GM23338 (cell line): ENCODE measurements at regions not wholly inside any gene's neighbourhood (a gene's known extent, or its start where the extent isn't known, plus 50 kb on each side); places are given as distances from the start of the nearest gene placed in this dataset.
A peak's percentile ranks its signal among the peaks of the same experiment; 100 is the strongest.

Source experiments
- ATAC-seq: fragments of 200-7000 bp; cut with Tn5 transposase; 3 replicates; pipeline ENCODE4 v1.9.1; 2020
- DNase-seq: peaks from one replicate; pipeline ENCODE4 v3.0.0-alpha.2; 2015; ENCODE audit warnings: low spot score
- H2AFZ ChIP-seq: fragments of 200-600 bp; sonication (generic); 2 replicates; pipeline ENCODE4 v1.8.0; 2016; ENCODE audit warnings: antibody characterized with exemption, mild to moderate bottlenecking, moderate library complexity
- H3F3A ChIP-seq: fragments of 200-600 bp; sonication (generic); replicated peaks from 2 replicates; pipeline ENCODE4 v1.8.0; 2017; ENCODE audit warnings: antibody characterized with exemption, mixed run types, low read depth
- H3K27ac ChIP-seq: fragments of 200-600 bp; sonication (generic); 2 replicates; pipeline ENCODE4 v1.6.1; 2016; ENCODE audit warnings: low read depth
- H3K27me3 ChIP-seq: fragments of 200-600 bp; sonication (generic); 2 replicates; pipeline ENCODE4 v1.8.0; 2016; ENCODE audit warnings: mild to moderate bottlenecking, mixed run types, moderate library complexity; ENCODE audit not compliant: insufficient read depth
- H3K36me3 ChIP-seq: fragments of 200-600 bp; sonication (generic); 2 replicates; pipeline ENCODE4 v1.8.0; 2016; ENCODE audit warnings: mild to moderate bottlenecking; ENCODE audit not compliant: insufficient read depth
- H3K4me1 ChIP-seq: fragments of 200-600 bp; sonication (generic); 2 replicates; pipeline ENCODE4 v1.8.0; 2016; ENCODE audit warnings: mild to moderate bottlenecking, moderate library complexity; ENCODE audit not compliant: insufficient read depth
- H3K4me2 ChIP-seq: fragments of 200-600 bp; sonication (generic); 2 replicates; pipeline ENCODE4 v1.7.1; 2017; ENCODE audit warnings: mixed run types
- H3K4me3 ChIP-seq: fragments of 200-600 bp; sonication (generic); 2 replicates; pipeline ENCODE4 v1.6.1; 2016; ENCODE audit warnings: mixed run types
- H3K79me2 ChIP-seq: fragments of 200-600 bp; sonication (generic); replicated peaks from 2 replicates; pipeline ENCODE4 v1.8.0; 2017; ENCODE audit warnings: mild to moderate bottlenecking; ENCODE audit not compliant: insufficient read depth
- H3K9me2 ChIP-seq: fragments of 200-600 bp; sonication (generic); 2 replicates; pipeline ENCODE4 v1.8.0; 2017; ENCODE audit not compliant: insufficient read depth
- H4K20me1 ChIP-seq: fragments of 200-600 bp; sonication (generic); replicated peaks from 2 replicates; pipeline ENCODE4 v1.8.0; 2017; ENCODE audit warnings: mild to moderate bottlenecking; ENCODE audit not compliant: insufficient read depth
- H3K27ac Mint-ChIP-seq: 2 replicates; pipeline ENCODE4 v1.8.0; 2020; ENCODE audit warnings: inconsistent platforms, mild to moderate bottlenecking, moderate library complexity, mixed read lengths
- H3K27me3 Mint-ChIP-seq: 3 replicates; pipeline ENCODE4 v1.8.0; 2022; ENCODE audit warnings: low read depth, mild to moderate bottlenecking, moderate library complexity, mixed read lengths, inconsistent platforms; ENCODE audit not compliant: insufficient read depth, poor library complexity
- H3K36me3 Mint-ChIP-seq: 3 replicates; pipeline ENCODE4 v1.8.0; 2021; ENCODE audit warnings: low read depth, mild to moderate bottlenecking, inconsistent platforms, moderate library complexity, mixed read lengths
- H3K4me1 Mint-ChIP-seq: 3 replicates; pipeline ENCODE4 v1.8.0; 2020; ENCODE audit warnings: mild to moderate bottlenecking, inconsistent platforms, mixed read lengths
- H3K4me3 Mint-ChIP-seq: 3 replicates; pipeline ENCODE4 v1.8.0; 2021; ENCODE audit warnings: moderate library complexity, mild to moderate bottlenecking, inconsistent platforms, mixed read lengths
- H3K9me3 Mint-ChIP-seq: 3 replicates; pipeline ENCODE4 v1.8.0; 2020; ENCODE audit warnings: moderate library complexity, mild to moderate bottlenecking, inconsistent platforms, mixed read lengths
- CREB1 ChIP-seq: fragments of 250-450 bp; sonication (Bioruptor Pico); IDR thresholded peaks from 2 replicates; pipeline ENCODE4 v1.5.0; 2020; ENCODE audit warnings: low read depth, mild to moderate bottlenecking, moderate library complexity
- CTCF ChIP-seq, 2 experiments: fragments of 200-600 bp in 1 of 2; sonication (generic) in 1 of 2; conservative IDR thresholded peaks; 2 replicates each; pipeline versions ENCODE4 v1.5.1 to v1.6.1; 2016 to 2017; ENCODE audit warnings: antibody characterized with exemption in 2 of 2, low read depth in 2 of 2, mild to moderate bottlenecking in 2 of 2, moderate library complexity in 1 of 2
- ETS1 ChIP-seq: IDR thresholded peaks from 2 replicates; pipeline ENCODE4 v1.6.1; 2016; ENCODE audit warnings: antibody characterized with exemption
- EZH2 ChIP-seq: fragments of 200-600 bp; sonication (generic); IDR thresholded peaks from one replicate; pipeline ENCODE4 v1.8.0; 2017; ENCODE audit warnings: antibody characterized with exemption, mild to moderate bottlenecking, low read depth; ENCODE audit not compliant: unreplicated experiment
- JUNB ChIP-seq: IDR thresholded peaks from one replicate; pipeline ENCODE4 v1.6.1; 2016; ENCODE audit warnings: antibody characterized with exemption; ENCODE audit not compliant: unreplicated experiment
- NANOG ChIP-seq: IDR thresholded peaks from 2 replicates; pipeline ENCODE4 v1.6.1; 2016; ENCODE audit warnings: antibody characterized with exemption, borderline replicate concordance
- POLR2AphosphoS5 ChIP-seq: IDR thresholded peaks from 2 replicates; pipeline ENCODE4 v1.6.1; 2016; ENCODE audit warnings: antibody characterized with exemption, low read depth
- REST ChIP-seq: IDR thresholded peaks from one replicate; pipeline ENCODE4 v1.6.1; 2018; ENCODE audit warnings: antibody characterized with exemption; ENCODE audit not compliant: unreplicated experiment
- STAT1 ChIP-seq: IDR thresholded peaks from one replicate; pipeline ENCODE4 v1.6.1; 2016; ENCODE audit warnings: antibody characterized with exemption; ENCODE audit not compliant: unreplicated experiment
- ZNF114 ChIP-seq: fragments of 250-450 bp; sonication (Bioruptor Pico); IDR thresholded peaks from 2 replicates; pipeline ENCODE4 v1.5.0; 2020; ENCODE audit warnings: mild to moderate bottlenecking, moderate library complexity
- ZNF331 ChIP-seq: fragments of 250-450 bp; sonication (Bioruptor Pico); IDR thresholded peaks from 2 replicates; pipeline ENCODE4 v1.5.0; 2020; ENCODE audit warnings: low read depth, mild to moderate bottlenecking, moderate library complexity

GRCh38 chr5:23024470-23024869, 171.3 kb upstream of the CDH12 start (continued):
- TF ChIP-seq ETS1 (no peak), REST (no peak), CTCF (conservative IDR thresholded peaks at IDR 0.05; ENCODE audit: low read depth in 2 of 2) (peak; percentile 26 to 39; a peak in 3 of 4 replicates)

GRCh38 chr5:23014825-23015224, 161.7 kb upstream of the CDH12 start:
- Histone ChIP-seq H3F3A (no peaks in the 10 kb centered on the region), H3K9me2 (no peaks in the 10 kb centered on the region; the same call in 1 of the 2 replicates), H4K20me1 (no peaks in the 10 kb centered on the region), H2AFZ (no peak overlapping the region), H3K27me3 (no peaks in the 10 kb centered on the region), H3K36me3 (no peaks in the 10 kb centered on the region), H3K4me1 (no peaks in the 10 kb centered on the region), H3K27ac (no peak overlapping the region), H3K4me2 (no peak overlapping the region), H3K79me2 (no peaks in the 10 kb centered on the region), H3K4me3 (no peak overlapping the region)
- Mint-ChIP-seq H3K27ac (no peak overlapping the region), H3K27me3 (peaks cover 4% of the 10 kb centered on the region), H3K4me1 (no peaks in the 10 kb centered on the region; the same call in 2 of the 3 replicates), H3K9me3 (no peaks in the 10 kb centered on the region), H3K36me3 (no peaks in the 10 kb centered on the region), H3K4me3 (no peak overlapping the region)
- DNase-seq (no peak), ATAC-seq (no peak)
- TF ChIP-seq EZH2 (no peak), POLR2AphosphoS5 (no peak), REST (no peak), ETS1 (no peak), ZNF114 (CRISPR knock-in tag) (no peak), STAT1 (no peak), NANOG (no peak), CTCF (conservative IDR thresholded peaks at IDR 0.05; ENCODE audit: low read depth in 2 of 2) (no peak), ZNF331 (CRISPR knock-in tag) (no peak), CREB1 (CRISPR knock-in tag) (no peak), JUNB (no peak)
